ENCODE measurements at regions not wholly inside any gene's neighbourhood (a gene's known extent, or its start where the extent isn't known, plus 50 kb on each side); places are given as distances from the start of the nearest gene placed in this dataset.

DNA sequence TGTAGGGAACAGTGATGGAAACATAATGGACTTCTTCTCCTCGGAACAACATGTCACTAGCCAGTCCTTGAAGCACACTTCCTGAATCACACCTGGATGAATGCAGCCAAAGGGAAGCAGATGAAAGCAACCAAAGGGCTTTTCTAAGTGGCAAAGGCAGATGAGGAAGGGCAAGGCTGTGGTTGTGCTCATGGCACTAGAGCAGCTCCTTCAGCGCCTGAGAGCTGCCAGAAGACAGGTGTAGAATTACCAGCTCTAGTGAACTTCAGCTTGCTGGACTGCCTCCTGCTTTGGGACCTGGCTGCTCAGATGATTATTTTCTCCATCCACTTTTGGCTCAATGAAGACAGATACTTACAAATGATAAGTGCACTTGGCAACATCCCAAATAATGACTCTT is 1372.1 kb upstream of the SEL1L start:
- TF ChIP-seq ZNF211 (tag by site-specific recombination; IDR thresholded peaks at IDR 0.05; ENCODE audit: low read depth) (no peak), ZNF548 (tag by site-specific recombination; IDR thresholded peaks at IDR 0.05) (no peak), ZNF366 (tag by site-specific recombination; conservative IDR thresholded peaks at IDR 0.05) (no peak)
- TF ChIP-seq, protein P1, sequence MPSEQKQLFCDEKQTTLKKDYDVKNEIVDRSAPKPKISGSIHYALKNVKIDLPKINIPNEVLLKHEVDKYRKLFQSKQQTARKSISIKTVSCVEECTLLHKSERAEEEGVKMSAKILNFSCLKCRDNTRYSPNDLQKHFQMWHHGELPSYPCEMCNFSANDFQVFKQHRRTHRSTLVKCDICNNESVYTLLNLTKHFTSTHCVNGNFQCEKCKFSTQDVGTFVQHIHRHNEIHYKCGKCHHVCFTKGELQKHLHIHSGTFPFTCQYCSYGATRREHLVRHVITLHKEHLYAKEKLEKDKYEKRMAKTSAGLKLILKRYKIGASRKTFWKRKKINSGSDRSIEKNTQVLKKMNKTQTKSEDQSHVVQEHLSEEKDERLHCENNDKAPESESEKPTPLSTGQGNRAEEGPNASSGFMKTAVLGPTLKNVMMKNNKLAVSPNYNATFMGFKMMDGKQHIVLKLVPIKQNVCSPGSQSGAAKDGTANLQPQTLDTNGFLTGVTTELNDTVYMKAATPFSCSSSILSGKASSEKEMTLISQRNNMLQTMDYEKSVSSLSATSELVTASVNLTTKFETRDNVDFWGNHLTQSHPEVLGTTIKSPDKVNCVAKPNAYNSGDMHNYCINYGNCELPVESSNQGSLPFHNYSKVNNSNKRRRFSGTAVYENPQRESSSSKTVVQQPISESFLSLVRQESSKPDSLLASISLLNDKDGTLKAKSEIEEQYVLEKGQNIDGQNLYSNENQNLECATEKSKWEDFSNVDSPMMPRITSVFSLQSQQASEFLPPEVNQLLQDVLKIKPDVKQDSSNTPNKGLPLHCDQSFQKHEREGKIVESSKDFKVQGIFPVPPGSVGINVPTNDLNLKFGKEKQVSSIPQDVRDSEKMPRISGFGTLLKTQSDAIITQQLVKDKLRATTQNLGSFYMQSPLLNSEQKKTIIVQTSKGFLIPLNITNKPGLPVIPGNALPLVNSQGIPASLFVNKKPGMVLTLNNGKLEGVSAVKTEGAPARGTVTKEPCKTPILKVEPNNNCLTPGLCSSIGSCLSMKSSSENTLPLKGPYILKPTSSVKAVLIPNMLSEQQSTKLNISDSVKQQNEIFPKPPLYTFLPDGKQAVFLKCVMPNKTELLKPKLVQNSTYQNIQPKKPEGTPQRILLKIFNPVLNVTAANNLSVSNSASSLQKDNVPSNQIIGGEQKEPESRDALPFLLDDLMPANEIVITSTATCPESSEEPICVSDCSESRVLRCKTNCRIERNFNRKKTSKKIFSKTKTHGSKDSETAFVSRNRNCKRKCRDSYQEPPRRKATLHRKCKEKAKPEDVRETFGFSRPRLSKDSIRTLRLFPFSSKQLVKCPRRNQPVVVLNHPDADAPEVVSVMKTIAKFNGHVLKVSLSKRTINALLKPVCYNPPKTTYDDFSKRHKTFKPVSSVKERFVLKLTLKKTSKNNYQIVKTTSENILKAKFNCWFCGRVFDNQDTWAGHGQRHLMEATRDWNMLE (tag by site-specific recombination; conservative IDR thresholded peaks at IDR 0.05; ENCODE audit: low read depth), result no peak
- TF ChIP-seq, protein P2, sequence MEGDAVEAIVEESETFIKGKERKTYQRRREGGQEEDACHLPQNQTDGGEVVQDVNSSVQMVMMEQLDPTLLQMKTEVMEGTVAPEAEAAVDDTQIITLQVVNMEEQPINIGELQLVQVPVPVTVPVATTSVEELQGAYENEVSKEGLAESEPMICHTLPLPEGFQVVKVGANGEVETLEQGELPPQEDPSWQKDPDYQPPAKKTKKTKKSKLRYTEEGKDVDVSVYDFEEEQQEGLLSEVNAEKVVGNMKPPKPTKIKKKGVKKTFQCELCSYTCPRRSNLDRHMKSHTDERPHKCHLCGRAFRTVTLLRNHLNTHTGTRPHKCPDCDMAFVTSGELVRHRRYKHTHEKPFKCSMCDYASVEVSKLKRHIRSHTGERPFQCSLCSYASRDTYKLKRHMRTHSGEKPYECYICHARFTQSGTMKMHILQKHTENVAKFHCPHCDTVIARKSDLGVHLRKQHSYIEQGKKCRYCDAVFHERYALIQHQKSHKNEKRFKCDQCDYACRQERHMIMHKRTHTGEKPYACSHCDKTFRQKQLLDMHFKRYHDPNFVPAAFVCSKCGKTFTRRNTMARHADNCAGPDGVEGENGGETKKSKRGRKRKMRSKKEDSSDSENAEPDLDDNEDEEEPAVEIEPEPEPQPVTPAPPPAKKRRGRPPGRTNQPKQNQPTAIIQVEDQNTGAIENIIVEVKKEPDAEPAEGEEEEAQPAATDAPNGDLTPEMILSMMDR (tag by site-specific recombination; IDR thresholded peaks at IDR 0.05), result no peak
